ENCODE measurements at regions not wholly inside any gene's neighbourhood (a gene's known extent, or its start where the extent isn't known, plus 50 kb on each side); places are given as distances from the start of the nearest gene placed in this dataset.

- TF ChIP-seq CTCF (conservative IDR thresholded peaks at IDR 0.05; ENCODE audit: low read length) = no peak
- no peak for TF ChIP-seq EZH2phosphoT487 (IDR thresholded peaks at IDR 0.05; ENCODE audit: borderline replicate concordance, low read depth, low read length)
Measured at GRCh38 chr3:61340931-61341461, 89.7 kb upstream of the FHIT start.
